ENCODE measurements at regions not wholly inside any gene's neighbourhood (a gene's known extent, or its start where the extent isn't known, plus 50 kb on each side); places are given as distances from the start of the nearest gene placed in this dataset.

- peak; percentile 88 for DNase-seq (ENCODE audit: low spot score)
Measured at GRCh38 chr4:15231265-15232091, 196.4 kb upstream of the C1QTNF7 start.

GRCh38 chr4:15232366-15233263 is 195.2 kb upstream of the C1QTNF7 start:
- no peak for DNase-seq (ENCODE audit: low spot score)

- no peak for DNase-seq (ENCODE audit: low spot score)
Measured at GRCh38 chr4:15233264-15233597, 194.6 kb upstream of the C1QTNF7 start.

- DNase-seq (ENCODE audit: low spot score): no peak
Measured at GRCh38 chr4:15233626-15234025, 194.2 kb upstream of the C1QTNF7 start.

GRCh38 chr4:15234116-15234855 is 193.5 kb upstream of the C1QTNF7 start:
- no peak for DNase-seq (ENCODE audit: low spot score)

- DNase-seq (ENCODE audit: low spot score): no peak
Measured at GRCh38 chr4:15234856-15235126, 193.0 kb upstream of the C1QTNF7 start.

GRCh38 chr4:15235135-15235534 is 192.7 kb upstream of the C1QTNF7 start:
- DNase-seq (ENCODE audit: low spot score): no peak

- DNase-seq (ENCODE audit: low spot score): no peak
Measured at GRCh38 chr4:15237648-15238230, 190.1 kb upstream of the C1QTNF7 start.

GRCh38 chr4:15238720-15239119 is 189.1 kb upstream of the C1QTNF7 start:
- no peak for DNase-seq (ENCODE audit: low spot score)

GRCh38 chr4:15239866-15240265 is 188.0 kb upstream of the C1QTNF7 start:
- DNase-seq (ENCODE audit: low spot score): no peak

GRCh38 chr4:15240764-15241163 is 187.1 kb upstream of the C1QTNF7 start:
- no peak for DNase-seq (ENCODE audit: low spot score)

- no peak for DNase-seq (ENCODE audit: low spot score)
Measured at GRCh38 chr4:15242021-15242420, 185.8 kb upstream of the C1QTNF7 start.

- no peak for DNase-seq (ENCODE audit: low spot score)
Measured at GRCh38 chr4:15244354-15244753, 183.5 kb upstream of the C1QTNF7 start.

GRCh38 chr4:15245006-15245530 is 182.8 kb upstream of the C1QTNF7 start:
- no peak for DNase-seq (ENCODE audit: low spot score)

- no peak for DNase-seq (ENCODE audit: low spot score)
Measured at GRCh38 chr4:15250021-15250441, 177.8 kb upstream of the C1QTNF7 start.

- DNase-seq (ENCODE audit: low spot score): no peak
Measured at GRCh38 chr4:15253349-15253748, 174.5 kb upstream of the C1QTNF7 start.

GRCh38 chr4:15254236-15254880 is 173.5 kb upstream of the C1QTNF7 start:
- DNase-seq (ENCODE audit: low spot score): no peak

- DNase-seq (ENCODE audit: low spot score): no peak
Measured at GRCh38 chr4:15255537-15255936, 172.3 kb upstream of the C1QTNF7 start.

GRCh38 chr4:15260758-15261157 is 167.1 kb upstream of the C1QTNF7 start:
- no peak for DNase-seq (ENCODE audit: low spot score)

GRCh38 chr4:15262396-15262795 is 165.4 kb upstream of the C1QTNF7 start:
- no peak for DNase-seq (ENCODE audit: low spot score)

- no peak for DNase-seq (ENCODE audit: low spot score)
Measured at GRCh38 chr4:15270201-15270600, 157.6 kb upstream of the C1QTNF7 start.

All from ureter (tissue), 1 donor.